HG02885 (cell line): ENCODE measurements at regions not wholly inside any gene's neighbourhood (a gene's known extent, or its start where the extent isn't known, plus 50 kb on each side); places are given as distances from the start of the nearest gene placed in this dataset.

Experiments
- ATAC-seq: cut with Tn5 transposase; IDR thresholded peaks from one replicate; pipeline ENCODE4 v1.9.1; 2021; ENCODE audit warnings: mild to moderate bottlenecking; ENCODE audit not compliant: unreplicated experiment, poor library complexity

GRCh38 chr2:30338475-30338874 lies 107.1 kb downstream of the LBH start:
- ATAC-seq: no peak

GRCh38 chr2:30339071-30339470 lies 107.7 kb downstream of the LBH start:
- ATAC-seq: no peak

GRCh38 chr2:30341500-30342267 lies 105.4 kb upstream of the LCLAT1 start:
- no peak for ATAC-seq

GRCh38 chr2:30346471-30347169 lies 100.4 kb upstream of the LCLAT1 start:
- no peak for ATAC-seq

GRCh38 chr2:30348825-30349224 lies 98.2 kb upstream of the LCLAT1 start:
- no peak for ATAC-seq

- no peak for ATAC-seq
These were observed 97.4 kb upstream of the LCLAT1 start for GRCh38 chr2:30349691-30350090.

GRCh38 chr2:30351116-30351515 lies 95.9 kb upstream of the LCLAT1 start:
- no peak for ATAC-seq

GRCh38 chr2:30351949-30352348 lies 95.1 kb upstream of the LCLAT1 start:
- no peak for ATAC-seq

- ATAC-seq: no peak
These were observed 92.9 kb upstream of the LCLAT1 start for GRCh38 chr2:30354150-30354549.

- ATAC-seq: no peak
These were observed 92.4 kb upstream of the LCLAT1 start for GRCh38 chr2:30354621-30355020.

GRCh38 chr2:30355306-30355705 lies 91.7 kb upstream of the LCLAT1 start:
- ATAC-seq: no peak

GRCh38 chr2:30356071-30356470 lies 91.0 kb upstream of the LCLAT1 start:
- no peak for ATAC-seq

- no peak for ATAC-seq
These were observed 90.3 kb upstream of the LCLAT1 start for GRCh38 chr2:30356776-30357175.

GRCh38 chr2:30358351-30358750 lies 88.7 kb upstream of the LCLAT1 start:
- ATAC-seq: no peak

- no peak for ATAC-seq
These were observed 88.2 kb upstream of the LCLAT1 start for GRCh38 chr2:30358842-30359241.

- ATAC-seq: no peak
These were observed 87.3 kb upstream of the LCLAT1 start for GRCh38 chr2:30359644-30360167.

GRCh38 chr2:30361751-30362394 lies 85.2 kb upstream of the LCLAT1 start:
- no peak for ATAC-seq

- no peak for ATAC-seq
These were observed 84.5 kb upstream of the LCLAT1 start for GRCh38 chr2:30362468-30363081.

GRCh38 chr2:30363406-30363805 lies 83.6 kb upstream of the LCLAT1 start:
- no peak for ATAC-seq

- no peak for ATAC-seq
These were observed 81.8 kb upstream of the LCLAT1 start for GRCh38 chr2:30365201-30365600.

- no peak for ATAC-seq
These were observed 80.8 kb upstream of the LCLAT1 start for GRCh38 chr2:30366199-30366691.
